ENCODE measurements at regions not wholly inside any gene's neighbourhood (a gene's known extent, or its start where the extent isn't known, plus 50 kb on each side); places are given as distances from the start of the nearest gene placed in this dataset.
"Not testable (repeated sequence)": the region's sequence is repeated elsewhere in the genome, so short reads cannot be mapped to it uniquely, and the experiment has no call there.

DNA sequence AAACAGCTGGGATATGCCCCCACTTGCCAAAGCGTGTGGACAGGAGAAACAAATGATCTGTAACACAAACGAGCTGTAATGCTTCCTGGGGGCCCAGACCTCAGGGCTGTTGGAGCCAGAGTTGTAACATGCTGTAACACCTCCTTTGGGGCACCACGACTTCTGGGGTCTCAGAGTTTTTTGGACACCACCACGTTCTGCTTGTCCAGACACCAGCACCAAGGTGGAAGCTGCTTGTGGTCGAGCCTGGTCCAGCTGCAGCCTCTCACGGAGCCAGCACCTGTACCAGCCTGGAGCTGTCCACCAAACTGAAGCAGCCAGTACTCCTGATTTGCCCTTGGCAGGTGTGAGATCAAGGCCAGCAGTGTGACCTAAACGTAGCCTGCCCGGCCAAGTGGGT is 879.4 kb downstream of the SLC6A15 start:
- Histone ChIP-seq H3K36me3 (ENCODE audit: control insufficient read depth, insufficient read depth, low read length) (no peaks in the 10 kb centered on the region), H3K27ac (ENCODE audit: low read depth, low read length) (no peak overlapping the region), H3K4me1 (ENCODE audit: control insufficient read depth, insufficient read depth, low read length) (no peaks in the 10 kb centered on the region), H3K9ac (ENCODE audit: low read length) (no peak overlapping the region), H3K27me3 (ENCODE audit: control insufficient read depth, insufficient read depth, low read length) (no peaks in the 10 kb centered on the region), H3K9me3 (ENCODE audit: control insufficient read depth, insufficient read depth, low read depth, low read length) (peaks cover 10% of the 10 kb centered on the region; the same call in 1 of the 2 replicates), H3K4me3 (ENCODE audit: low read depth, low read length) (no peak overlapping the region)

DNA sequence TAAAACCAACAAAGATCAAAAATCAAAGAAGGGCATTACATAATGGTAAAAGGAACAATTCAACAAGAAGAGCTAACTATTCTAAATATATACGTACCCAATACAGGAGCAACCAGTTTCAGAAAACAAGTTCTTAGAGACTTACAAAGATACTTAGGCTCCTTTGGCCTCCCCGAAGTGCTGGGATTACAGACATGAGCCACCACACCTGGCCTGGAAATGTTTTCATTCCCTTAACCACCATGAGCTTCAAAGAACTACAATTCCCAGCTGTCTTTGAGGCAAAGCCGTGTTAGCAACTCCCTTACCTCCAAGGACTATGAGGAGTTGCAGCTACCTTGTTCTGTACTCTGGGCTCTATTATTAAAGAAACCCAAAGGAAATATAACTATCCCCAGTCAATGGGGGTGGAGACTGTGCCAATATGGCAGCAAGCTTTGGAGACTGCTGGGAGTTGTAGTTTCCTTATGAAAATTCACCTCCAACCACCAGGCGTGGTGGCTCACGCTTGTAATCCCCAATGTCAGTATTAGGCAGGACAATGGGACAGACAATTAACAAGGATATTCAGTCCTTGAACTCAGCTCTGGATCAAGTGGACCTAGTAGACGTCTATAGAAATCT is 893.9 kb downstream of the SLC6A15 start:
- not testable (repeated sequence) for H3K4me3 ChIP-seq (ENCODE audit: low read depth, low read length); H3K9me3 ChIP-seq (ENCODE audit: control insufficient read depth, insufficient read depth, low read depth, low read length)

DNA sequence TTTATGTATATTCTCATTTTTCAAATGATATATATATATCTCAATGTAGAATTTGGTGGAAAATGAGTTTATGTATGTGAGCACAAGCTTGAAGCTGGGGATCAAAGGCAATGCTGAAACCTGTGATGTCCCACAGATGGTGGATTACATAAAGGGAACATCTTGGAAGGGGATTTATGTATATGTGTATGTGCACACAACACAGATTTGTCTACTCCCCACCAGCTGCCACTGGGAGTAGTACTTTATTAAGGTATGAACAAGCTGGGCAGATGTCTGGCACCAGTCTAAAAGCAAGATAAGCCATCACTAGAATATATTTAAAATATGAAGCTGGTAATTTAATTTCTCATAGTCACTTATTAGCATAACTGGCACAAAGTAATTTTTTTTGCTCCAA is 895.6 kb downstream of the SLC6A15 start:
- no peak overlapping the region for H3K9ac ChIP-seq (ENCODE audit: low read length)
- H3K27me3 ChIP-seq (ENCODE audit: control insufficient read depth, insufficient read depth, low read length): no peaks in the 10 kb centered on the region
- no peaks in the 10 kb centered on the region for H3K4me1 ChIP-seq (ENCODE audit: control insufficient read depth, insufficient read depth, low read length)
- no peaks in the 10 kb centered on the region for H3K36me3 ChIP-seq (ENCODE audit: control insufficient read depth, insufficient read depth, low read length)
- H3K9me3 ChIP-seq (ENCODE audit: control insufficient read depth, insufficient read depth, low read depth, low read length): no peaks in the 10 kb centered on the region
- no peak overlapping the region for H3K4me3 ChIP-seq (ENCODE audit: low read depth, low read length)
- H3K27ac ChIP-seq (ENCODE audit: low read depth, low read length): no peak overlapping the region

More for the DNA sequence above, 893.9 kb downstream of the SLC6A15 start:
- H3K36me3 ChIP-seq (ENCODE audit: control insufficient read depth, insufficient read depth, low read length); H3K9ac ChIP-seq (ENCODE audit: low read length); H3K27ac ChIP-seq (ENCODE audit: low read depth, low read length); H3K4me1 ChIP-seq (ENCODE audit: control insufficient read depth, insufficient read depth, low read length); H3K27me3 ChIP-seq (ENCODE audit: control insufficient read depth, insufficient read depth, low read length): not testable (repeated sequence)

DNA sequence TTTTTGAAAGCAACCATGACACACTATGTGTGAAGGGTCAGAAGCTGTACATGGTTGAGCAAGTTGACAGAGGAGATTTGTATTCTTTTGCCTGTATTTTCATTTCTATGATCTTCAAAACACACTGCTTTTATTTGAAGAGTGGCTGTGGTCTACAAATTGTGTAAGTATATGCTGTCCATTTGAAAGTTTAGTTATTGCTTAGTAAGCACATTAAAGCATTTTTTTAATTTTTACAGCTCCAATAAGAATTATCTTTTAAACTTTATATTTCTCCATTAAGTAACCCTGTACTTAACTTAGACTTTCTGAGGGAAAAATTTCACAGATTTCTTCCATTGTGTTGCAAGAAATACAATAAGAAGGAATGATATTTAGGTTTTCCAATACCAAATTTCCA is 915.2 kb downstream of the SLC6A15 start:
- Histone ChIP-seq H3K9ac (ENCODE audit: low read length) (no peak overlapping the region), H3K4me1 (ENCODE audit: control insufficient read depth, insufficient read depth, low read length) (no peaks in the 10 kb centered on the region), H3K9me3 (ENCODE audit: control insufficient read depth, insufficient read depth, low read depth, low read length) (no peaks in the 10 kb centered on the region), H3K27ac (ENCODE audit: low read depth, low read length) (no peak overlapping the region), H3K36me3 (ENCODE audit: control insufficient read depth, insufficient read depth, low read length) (no peaks in the 10 kb centered on the region), H3K27me3 (ENCODE audit: control insufficient read depth, insufficient read depth, low read length) (no peaks in the 10 kb centered on the region), H3K4me3 (ENCODE audit: low read depth, low read length) (no peak overlapping the region)

DNA sequence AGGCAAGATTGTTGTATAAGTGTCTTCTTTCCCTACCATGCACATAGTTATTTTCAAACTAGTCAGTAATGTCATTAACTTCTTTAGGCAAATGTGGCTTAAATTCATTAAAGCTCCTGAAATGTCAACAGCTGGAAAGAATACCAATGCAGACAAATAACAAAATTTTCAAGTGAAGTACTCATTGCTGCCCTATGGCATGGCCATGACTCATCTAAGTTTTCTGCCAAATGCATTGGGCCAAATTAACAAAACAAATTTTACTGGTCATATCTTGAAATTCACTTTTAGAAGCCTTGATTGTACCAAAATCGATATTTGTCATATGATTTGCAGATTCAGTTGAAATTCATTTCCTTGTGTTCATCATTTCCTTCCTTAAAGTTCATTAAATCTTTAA is 915.9 kb downstream of the SLC6A15 start:
- H3K27ac ChIP-seq (ENCODE audit: low read depth, low read length): no peak overlapping the region
- no peak overlapping the region for H3K4me3 ChIP-seq (ENCODE audit: low read depth, low read length)
- H3K36me3 ChIP-seq (ENCODE audit: control insufficient read depth, insufficient read depth, low read length): no peaks in the 10 kb centered on the region
- H3K9ac ChIP-seq (ENCODE audit: low read length): no peak overlapping the region
- H3K9me3 ChIP-seq (ENCODE audit: control insufficient read depth, insufficient read depth, low read depth, low read length): no peaks in the 10 kb centered on the region
- no peaks in the 10 kb centered on the region for H3K4me1 ChIP-seq (ENCODE audit: control insufficient read depth, insufficient read depth, low read length)
- H3K27me3 ChIP-seq (ENCODE audit: control insufficient read depth, insufficient read depth, low read length): no peaks in the 10 kb centered on the region

DNA sequence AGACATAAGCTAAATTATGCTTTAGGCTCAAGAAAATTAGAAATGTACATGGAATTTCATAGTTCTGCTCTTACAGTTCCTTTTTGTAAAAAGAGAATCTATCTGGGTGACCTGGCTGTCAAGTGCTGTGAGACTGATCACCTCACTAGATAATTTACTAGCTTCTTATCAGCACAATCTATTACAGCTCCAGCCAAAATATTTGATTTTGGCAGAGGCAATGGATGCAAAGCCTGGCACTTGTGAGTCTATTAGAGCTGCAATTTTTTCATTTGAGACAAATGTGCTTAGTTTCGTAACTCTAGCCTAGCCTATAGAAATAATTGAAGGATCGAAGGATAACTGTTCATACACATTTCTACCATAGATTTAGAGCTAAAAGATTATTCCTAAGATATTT is 927.5 kb downstream of the SLC6A15 start:
- Histone ChIP-seq H3K27ac (ENCODE audit: low read depth, low read length) (no peak overlapping the region), H3K27me3 (ENCODE audit: control insufficient read depth, insufficient read depth, low read length) (no peaks in the 10 kb centered on the region), H3K4me1 (ENCODE audit: control insufficient read depth, insufficient read depth, low read length) (no peaks in the 10 kb centered on the region), H3K9me3 (ENCODE audit: control insufficient read depth, insufficient read depth, low read depth, low read length) (no peaks in the 10 kb centered on the region), H3K36me3 (ENCODE audit: control insufficient read depth, insufficient read depth, low read length) (no peaks in the 10 kb centered on the region), H3K4me3 (ENCODE audit: low read depth, low read length) (no peak overlapping the region), H3K9ac (ENCODE audit: low read length) (no peak overlapping the region)

DNA sequence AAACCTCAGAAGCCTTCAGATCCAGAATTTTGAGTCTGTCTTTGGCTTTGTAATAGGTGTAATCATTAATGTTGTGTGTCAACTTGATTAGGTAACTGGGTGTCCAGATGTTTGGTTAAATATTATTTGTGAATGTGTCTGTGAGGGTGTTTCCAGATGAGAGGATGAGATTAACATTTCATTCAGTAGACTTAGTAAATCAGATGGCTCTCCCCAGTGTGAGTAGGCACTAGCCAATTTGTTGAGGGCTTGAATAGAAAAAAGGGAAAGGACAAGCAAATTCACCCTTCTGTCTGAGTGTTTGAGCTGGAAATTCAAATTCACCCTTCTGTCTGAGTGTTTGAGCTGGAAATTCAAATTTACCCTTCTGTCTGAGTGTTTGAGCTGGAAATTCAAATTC is 932.2 kb downstream of the SLC6A15 start:
- Histone ChIP-seq H3K27me3 (ENCODE audit: control insufficient read depth, insufficient read depth, low read length) (no peaks in the 10 kb centered on the region), H3K4me3 (ENCODE audit: low read depth, low read length) (no peak overlapping the region), H3K9me3 (ENCODE audit: control insufficient read depth, insufficient read depth, low read depth, low read length) (no peaks in the 10 kb centered on the region), H3K27ac (ENCODE audit: low read depth, low read length) (no peak overlapping the region), H3K4me1 (ENCODE audit: control insufficient read depth, insufficient read depth, low read length) (no peaks in the 10 kb centered on the region), H3K36me3 (ENCODE audit: control insufficient read depth, insufficient read depth, low read length) (no peaks in the 10 kb centered on the region), H3K9ac (ENCODE audit: low read length) (no peak overlapping the region)

DNA sequence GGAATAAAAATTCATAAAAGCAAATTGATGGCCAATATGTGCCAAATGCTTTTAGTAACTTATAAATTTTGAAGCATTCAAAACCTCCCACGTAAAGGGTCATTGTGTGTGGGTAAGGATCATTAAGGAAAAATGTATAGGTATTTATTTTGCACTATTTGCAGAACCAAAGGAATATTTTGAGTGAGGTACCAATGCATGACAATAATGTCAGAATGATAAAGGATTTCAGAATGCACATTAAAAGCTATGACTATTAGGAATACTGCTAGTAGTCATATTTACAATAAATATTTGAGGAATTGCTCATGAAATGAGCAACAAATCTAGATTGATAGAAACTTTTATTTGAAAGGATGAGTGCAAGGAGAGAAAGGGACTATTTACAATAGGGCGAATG is 932.8 kb downstream of the SLC6A15 start:
- H3K4me1 ChIP-seq (ENCODE audit: control insufficient read depth, insufficient read depth, low read length): no peaks in the 10 kb centered on the region
- no peaks in the 10 kb centered on the region for H3K27me3 ChIP-seq (ENCODE audit: control insufficient read depth, insufficient read depth, low read length)
- no peak overlapping the region for H3K27ac ChIP-seq (ENCODE audit: low read depth, low read length)
- H3K9ac ChIP-seq (ENCODE audit: low read length): no peak overlapping the region
- H3K4me3 ChIP-seq (ENCODE audit: low read depth, low read length): no peak overlapping the region
- H3K9me3 ChIP-seq (ENCODE audit: control insufficient read depth, insufficient read depth, low read depth, low read length): no peaks in the 10 kb centered on the region
- H3K36me3 ChIP-seq (ENCODE audit: control insufficient read depth, insufficient read depth, low read length): no peaks in the 10 kb centered on the region

DNA sequence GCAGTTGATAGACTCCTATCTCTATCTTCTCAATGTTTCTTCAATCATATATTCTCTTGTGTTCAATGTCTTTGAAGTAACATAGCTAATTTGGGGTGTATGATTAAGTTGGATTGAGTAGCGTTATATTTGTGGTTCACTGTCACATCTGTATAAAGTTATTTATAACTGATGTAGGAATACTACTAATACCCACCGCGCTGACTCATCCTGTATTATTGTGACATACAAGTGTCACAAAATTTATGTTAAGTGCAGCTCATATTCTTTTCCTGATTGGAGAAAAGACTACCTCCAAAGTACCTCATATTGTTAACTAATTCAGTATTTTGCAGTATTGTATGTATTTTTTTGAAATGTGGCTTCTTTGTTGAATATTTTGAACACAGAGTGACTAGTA is 940.8 kb downstream of the SLC6A15 start:
- Histone ChIP-seq H3K36me3 (ENCODE audit: control insufficient read depth, insufficient read depth, low read length) (no peaks in the 10 kb centered on the region), H3K9ac (ENCODE audit: low read length) (no peak overlapping the region), H3K27ac (ENCODE audit: low read depth, low read length) (peak overlapping the region; percentile 23; the same call in 1 of the 2 replicates), H3K27me3 (ENCODE audit: control insufficient read depth, insufficient read depth, low read length) (no peaks in the 10 kb centered on the region), H3K4me1 (ENCODE audit: control insufficient read depth, insufficient read depth, low read length) (peaks cover 17% of the 10 kb centered on the region; the same call in 1 of the 2 replicates), H3K9me3 (ENCODE audit: control insufficient read depth, insufficient read depth, low read depth, low read length) (no peaks in the 10 kb centered on the region; the same call in 1 of the 2 replicates), H3K4me3 (ENCODE audit: low read depth, low read length) (no peak overlapping the region)

DNA sequence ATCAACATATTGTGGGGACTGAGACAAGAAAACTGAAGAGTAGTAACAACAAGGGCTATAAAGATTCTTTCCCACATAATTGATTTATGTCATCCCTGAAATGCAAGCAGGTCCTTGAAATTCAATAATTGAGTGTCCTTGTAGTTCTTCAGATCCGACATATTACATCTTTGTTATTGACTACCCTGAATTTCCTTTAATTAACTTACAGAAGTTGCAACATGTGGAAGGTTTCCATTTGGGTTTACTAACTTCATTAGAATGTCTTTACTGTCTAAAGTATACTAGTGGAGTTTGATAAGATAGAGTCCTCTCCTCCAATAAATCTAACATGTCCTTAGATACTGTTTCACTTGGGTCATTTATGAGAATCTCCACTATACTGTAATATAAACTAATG is 951.8 kb downstream of the SLC6A15 start:
- Histone ChIP-seq H3K4me3 (ENCODE audit: low read depth, low read length) (no peak overlapping the region), H3K9ac (ENCODE audit: low read length) (no peak overlapping the region), H3K4me1 (ENCODE audit: control insufficient read depth, insufficient read depth, low read length) (peaks cover 2% of the 10 kb centered on the region), H3K27me3 (ENCODE audit: control insufficient read depth, insufficient read depth, low read length) (no peaks in the 10 kb centered on the region), H3K36me3 (ENCODE audit: control insufficient read depth, insufficient read depth, low read length) (no peaks in the 10 kb centered on the region), H3K9me3 (ENCODE audit: control insufficient read depth, insufficient read depth, low read depth, low read length) (no peaks in the 10 kb centered on the region), H3K27ac (ENCODE audit: low read depth, low read length) (no peak overlapping the region)

DNA sequence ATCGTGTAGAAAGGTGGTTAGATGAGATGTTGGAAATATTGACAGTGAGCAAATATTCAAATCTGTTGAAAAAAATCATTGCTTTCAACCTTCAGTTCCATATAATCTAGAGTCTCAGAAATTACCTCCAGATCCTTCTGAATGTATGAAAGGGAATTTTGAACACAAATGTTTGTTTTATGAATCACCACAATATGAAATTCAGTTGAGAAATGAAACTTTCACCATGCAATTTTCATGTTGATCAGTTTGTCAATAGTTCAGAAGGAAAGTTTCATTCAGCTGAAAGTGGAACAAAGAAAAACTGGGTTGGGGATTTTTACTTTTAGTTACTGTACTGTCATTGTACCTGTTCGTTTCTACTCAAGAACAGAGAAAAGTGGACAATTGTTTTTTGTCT is 953.6 kb downstream of the SLC6A15 start:
- Histone ChIP-seq H3K27ac (ENCODE audit: low read depth, low read length) (no peak overlapping the region), H3K4me1 (ENCODE audit: control insufficient read depth, insufficient read depth, low read length) (peaks cover 19% of the 10 kb centered on the region), H3K27me3 (ENCODE audit: control insufficient read depth, insufficient read depth, low read length) (no peaks in the 10 kb centered on the region)

More for the DNA sequence above, 953.6 kb downstream of the SLC6A15 start:
- no peaks in the 10 kb centered on the region for H3K9me3 ChIP-seq (ENCODE audit: control insufficient read depth, insufficient read depth, low read depth, low read length)
- no peaks in the 10 kb centered on the region for H3K36me3 ChIP-seq (ENCODE audit: control insufficient read depth, insufficient read depth, low read length)
- no peak overlapping the region for H3K4me3 ChIP-seq (ENCODE audit: low read depth, low read length)
- H3K9ac ChIP-seq (ENCODE audit: low read length): no peak overlapping the region
